GM19023 (cell line): ENCODE measurements at regions not wholly inside any gene's neighbourhood (a gene's known extent, or its start where the extent isn't known, plus 50 kb on each side); places are given as distances from the start of the nearest gene placed in this dataset.
"Not testable (repeated sequence)": the region's sequence is repeated elsewhere in the genome, so short reads cannot be mapped to it uniquely, and the experiment has no call there.

Experiments
- ATAC-seq: cut with Tn5 transposase; IDR thresholded peaks from one replicate; pipeline ENCODE4 v1.9.1; 2021; ENCODE audit warnings: mild to moderate bottlenecking, moderate library complexity; ENCODE audit not compliant: unreplicated experiment

DNA sequence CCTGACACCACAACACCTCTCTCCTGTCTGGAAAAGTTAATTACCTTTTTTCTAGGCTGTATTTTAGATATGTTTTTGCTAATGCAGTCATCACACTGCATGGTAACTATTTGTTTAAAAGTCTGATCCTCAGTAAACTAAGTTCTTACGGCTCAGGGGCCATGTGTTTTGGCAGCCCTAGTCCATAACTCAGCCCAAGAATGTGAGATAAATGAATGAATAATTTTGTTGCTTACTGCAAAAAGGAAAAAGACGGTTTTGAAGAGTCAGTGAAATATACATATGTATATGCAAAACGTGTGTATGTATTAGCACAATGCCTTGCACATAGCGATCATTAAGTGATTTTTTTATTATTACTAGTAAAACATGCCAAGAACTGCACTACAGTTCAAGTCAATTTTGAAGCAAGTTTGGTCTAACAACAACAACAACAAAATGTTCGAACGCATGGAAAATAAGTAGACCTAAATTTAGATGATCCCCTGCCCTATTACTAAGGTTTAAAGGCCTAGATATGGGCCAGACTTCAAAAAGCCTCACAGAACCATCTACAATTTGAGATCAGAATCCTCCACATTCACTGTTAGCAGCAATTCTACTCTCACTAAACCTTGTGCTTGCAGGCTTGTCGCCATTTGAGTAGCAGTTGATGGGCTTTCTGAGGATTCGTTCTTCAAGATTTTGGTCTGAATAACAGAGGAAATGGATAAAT is 140.0 kb downstream of the NDUFA12 start:
- no peak for ATAC-seq

DNA sequence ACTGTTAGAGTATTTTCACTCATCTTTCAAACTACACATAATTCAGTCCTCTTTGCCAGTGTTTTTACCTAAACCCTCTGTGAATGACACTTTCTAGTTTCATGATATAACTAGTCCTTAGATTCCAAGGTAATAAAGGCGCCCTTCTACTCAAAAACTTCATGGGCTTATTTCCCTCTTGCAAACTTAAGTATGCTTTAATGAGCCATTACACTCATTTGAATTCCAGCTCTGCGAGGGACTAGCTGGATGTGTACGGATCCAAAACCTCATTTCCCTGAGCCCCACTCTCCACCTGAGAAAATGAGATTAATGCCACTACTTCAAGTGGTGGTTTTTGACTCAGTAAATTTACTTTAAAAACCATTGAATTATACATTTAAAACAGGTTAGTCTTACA is 141.1 kb downstream of the NDUFA12 start:
- no peak for ATAC-seq

DNA sequence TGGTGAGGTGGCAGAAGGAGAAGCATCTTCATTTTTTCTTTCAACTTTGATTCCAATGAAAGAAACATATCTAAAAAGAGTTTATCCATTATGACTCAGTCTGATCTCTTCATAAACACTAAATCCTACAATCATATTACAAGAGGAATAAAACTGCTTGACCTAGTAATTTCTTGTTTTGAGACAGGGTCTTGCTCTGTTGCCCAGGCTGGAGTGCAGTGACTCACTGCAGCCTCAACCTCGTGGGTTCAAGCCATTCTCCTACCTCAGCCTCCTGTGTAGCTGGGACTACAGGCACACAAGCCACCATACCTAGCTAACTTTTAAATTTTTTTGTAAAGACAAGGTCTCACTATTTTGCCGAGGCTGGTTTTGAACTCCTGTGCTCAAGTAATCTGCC is 147.2 kb downstream of the NDUFA12 start:
- ATAC-seq: no peak

DNA sequence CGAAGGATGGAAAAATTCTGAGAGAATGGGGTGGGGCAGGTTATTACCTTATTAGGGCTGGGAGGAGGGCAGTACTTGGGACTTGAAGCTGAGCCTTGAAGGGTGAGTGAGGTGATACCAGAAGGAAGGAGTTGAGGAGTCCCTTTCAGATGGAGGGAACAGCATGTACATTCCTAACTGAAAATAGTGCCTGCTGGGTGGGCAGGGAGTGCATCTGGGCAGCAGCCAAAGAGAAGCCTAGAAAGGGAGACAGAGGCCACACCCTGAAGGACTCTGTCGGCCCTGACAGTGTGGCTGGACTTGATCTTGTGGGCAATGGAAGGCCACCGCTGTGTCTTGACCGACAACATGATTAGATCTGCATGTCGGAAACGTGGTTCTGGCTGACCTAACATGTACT is 147.6 kb downstream of the NDUFA12 start:
- no peak for ATAC-seq

DNA sequence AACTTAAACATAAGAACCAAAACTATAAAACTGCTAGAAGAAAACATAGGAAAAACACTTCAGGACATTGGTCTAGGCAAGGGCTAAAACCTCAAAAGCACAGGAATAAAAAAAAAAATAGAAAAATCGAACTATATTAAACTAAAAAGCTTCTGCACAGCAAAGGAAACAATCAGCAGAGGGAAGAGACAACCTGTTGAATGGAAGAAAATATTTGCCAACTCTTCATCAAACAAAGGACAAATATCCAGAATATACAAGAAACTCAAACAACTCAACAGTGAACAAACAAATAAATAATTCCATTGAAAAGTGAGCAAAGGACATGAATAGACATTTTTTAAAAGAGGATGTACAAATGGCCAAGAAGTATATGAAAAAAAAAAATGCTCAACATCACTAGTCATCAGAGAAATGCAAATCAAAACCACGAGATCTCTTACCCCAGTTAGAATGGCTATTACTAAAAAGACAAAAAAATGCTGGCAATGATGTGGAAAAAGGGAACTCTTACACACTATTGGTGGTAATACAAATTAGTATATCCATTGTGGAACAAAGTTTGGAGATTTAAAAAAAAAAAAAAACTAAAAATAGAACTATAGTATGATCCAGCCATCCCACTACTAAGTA is 152.0 kb downstream of the NDUFA12 start:
- no peak for ATAC-seq

DNA sequence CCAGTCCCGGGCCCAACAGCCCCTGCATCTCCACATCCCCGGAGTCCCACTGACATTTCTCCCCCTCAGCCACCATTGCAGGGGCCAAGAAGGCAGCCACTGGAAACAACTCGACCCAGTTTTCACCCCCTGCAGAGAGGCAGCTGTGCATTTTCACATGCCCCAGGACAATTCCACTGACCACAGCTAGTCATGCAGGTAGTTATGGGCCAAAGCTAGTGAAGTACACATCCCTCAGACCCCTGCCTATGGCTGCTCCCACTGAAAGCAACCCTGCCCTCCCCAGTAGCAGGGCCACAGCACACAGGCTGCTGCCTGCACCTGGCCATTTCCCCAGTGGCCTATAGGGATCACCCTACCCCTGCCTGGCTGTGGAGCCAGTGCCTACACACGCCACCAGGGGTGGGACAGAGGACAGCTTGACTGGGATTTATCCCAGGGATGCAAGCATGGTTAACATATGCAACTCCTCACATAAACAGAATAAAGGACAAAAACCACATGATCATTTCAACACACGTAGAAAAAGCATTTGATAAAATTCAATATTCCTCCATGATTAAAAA is 154.0 kb downstream of the NDUFA12 start:
- ATAC-seq: no peak

DNA sequence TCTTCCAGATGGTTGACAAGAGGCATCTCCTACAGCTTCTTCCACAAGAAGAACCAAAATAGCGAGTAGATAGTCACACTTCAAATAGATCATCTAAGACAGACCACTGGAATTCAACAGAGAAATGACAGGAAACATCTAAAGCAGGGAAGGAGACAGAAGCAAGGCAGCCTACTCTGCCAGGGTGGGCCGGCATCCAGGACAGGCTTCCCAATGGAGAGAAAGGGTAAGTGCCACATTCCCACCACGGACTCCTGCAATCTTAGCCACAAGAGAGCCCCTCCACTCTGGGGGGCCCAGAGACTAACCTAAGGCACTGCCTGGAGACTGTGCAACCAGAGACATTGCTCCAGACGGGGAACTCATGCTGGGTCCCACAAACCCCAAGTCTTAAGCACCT is 154.5 kb downstream of the NDUFA12 start:
- no peak for ATAC-seq

DNA sequence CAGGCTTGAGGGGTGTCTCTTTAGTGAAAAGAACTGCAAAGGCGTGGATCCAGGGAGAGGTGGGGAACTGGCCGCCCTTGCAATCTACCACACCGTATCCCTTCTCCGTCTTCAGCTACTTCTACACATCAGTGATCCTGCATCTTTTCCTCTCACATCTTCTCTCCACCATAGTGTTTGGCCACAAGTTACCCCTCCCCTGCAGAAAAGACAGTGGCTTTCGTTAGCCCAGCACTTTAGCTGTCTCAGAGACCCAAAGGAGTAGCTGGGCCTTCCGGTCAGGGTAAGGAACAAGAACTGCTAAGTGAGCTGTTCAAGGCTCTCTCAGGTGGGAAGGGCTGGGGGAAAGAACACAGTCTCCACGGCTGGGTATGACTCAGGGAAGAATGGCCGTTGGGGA is 158.4 kb downstream of the NDUFA12 start:
- ATAC-seq: no peak

DNA sequence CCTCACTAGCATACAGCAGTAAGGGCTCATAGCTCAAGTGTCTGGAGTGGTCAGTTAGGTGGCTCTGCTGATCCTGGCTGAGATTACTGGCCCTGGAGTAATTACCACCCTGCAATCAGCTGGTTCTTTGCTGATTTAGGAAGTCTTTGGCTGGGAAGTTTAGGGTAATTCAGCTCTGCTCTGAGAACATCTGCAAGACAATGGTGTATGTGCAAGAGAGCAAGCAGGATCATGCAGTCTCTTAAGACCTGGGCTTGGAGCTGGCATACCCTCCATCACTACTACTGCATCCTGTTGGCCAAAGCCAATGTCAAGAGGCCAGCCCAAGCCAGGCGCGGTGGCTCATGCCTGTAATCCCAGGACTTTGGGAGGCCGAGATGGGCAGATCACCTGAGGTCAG is 159.0 kb downstream of the NDUFA12 start:
- no peak for ATAC-seq

DNA sequence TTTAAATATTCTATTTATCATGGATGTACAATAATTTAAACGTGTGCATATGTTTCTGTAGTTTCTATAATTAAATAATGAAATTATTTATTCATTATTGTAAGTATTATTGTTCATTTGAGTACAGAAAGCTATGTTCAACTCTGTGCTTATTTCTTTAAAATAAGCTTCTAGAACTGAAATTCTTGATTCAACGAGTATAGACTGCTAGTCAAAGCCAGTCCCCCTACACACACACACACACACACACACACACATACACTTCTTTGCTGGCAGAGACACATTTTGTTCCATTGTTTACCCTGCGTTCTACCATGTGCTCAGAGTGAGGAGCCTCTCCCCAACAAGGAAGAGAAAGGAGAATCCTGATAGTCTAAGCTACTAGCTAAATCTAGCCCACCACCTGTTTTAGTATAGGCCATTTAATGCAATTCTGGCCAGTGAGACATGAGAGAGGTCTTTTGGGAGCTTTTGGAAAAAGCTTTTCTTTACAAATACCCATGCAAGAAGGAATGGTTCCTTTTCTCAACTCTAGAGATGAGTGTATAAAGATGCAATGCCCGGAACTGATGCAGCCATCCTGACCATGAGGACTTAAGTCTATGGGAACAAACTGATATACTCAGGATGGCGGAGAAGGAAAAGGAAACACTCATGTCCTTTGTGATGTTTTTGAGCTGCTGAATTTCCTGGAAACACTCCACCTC is 161.4 kb downstream of the NDUFA12 start:
- no peak for ATAC-seq

DNA sequence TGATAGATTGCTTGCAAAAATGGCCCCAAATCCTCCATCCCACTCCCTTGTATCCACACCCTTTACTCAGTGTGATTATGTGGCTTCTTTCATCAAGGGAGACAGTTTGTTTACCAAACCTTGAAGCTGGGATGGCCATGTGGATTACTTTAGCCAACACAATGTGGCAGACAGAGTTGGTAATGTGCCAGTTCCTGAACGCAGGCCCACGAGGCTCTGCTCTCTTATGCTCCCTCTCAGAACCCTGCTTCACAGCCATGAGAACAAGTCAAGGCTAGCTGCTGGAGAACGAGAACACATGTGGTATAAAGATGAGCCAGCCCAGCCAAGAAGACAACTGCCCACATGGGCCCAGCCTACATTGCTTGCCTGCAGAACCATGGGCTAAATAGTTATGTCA is 162.3 kb downstream of the NDUFA12 start:
- ATAC-seq: no peak

DNA sequence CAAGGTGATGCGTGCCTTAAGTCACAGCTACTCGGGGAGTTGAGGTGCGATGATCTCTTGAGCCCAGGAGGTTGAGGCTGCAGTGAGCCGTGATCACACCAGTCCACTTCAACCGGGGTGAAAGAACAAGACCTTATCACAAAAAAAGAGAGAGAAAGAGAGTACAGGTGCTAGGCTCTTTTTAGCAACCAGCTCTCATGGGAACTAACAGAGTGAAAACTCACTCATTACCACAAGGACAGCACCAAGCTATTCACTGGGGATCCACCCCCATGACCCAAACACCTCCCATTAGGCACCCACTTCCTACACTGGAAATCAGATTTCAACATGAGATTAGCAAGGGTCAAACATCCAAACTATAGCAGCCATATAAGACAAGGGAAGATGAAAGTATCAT is 164.2 kb downstream of the NDUFA12 start:
- ATAC-seq: peak; percentile 78

DNA sequence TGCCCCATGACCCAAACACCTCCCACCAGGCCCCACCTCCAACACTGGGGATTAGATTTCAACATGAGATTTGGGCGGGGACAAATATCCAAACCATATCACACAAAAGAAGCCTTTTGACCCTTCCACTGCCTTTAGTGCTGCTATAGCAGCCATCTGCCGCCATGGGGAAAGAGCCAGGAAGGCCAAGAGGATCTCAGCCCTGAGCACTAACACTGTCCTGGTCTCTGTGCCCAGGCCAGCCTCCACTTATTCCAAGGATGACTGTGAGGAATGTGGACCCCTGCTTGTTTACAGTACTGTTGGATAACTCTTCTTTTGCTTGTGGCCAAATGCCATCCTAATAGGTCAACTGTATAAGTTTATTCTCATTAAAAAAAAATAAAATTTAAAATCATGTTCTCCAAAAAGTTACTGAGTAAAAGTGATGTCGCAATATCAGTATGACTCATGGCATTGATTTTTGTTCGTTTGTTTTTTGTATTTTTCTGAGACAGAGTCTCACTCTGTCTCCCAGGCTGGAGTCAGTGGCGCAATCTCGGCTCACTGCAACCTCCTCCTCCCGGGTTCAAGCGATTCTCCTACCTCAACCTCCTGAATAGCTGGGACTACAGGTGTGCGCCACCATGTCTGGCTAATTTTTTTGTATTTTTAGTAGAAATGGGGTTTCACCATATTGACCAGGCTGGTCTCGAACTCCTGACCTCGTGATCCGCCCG is 166.4 kb downstream of the NDUFA12 start:
- ATAC-seq: not testable (repeated sequence)

DNA sequence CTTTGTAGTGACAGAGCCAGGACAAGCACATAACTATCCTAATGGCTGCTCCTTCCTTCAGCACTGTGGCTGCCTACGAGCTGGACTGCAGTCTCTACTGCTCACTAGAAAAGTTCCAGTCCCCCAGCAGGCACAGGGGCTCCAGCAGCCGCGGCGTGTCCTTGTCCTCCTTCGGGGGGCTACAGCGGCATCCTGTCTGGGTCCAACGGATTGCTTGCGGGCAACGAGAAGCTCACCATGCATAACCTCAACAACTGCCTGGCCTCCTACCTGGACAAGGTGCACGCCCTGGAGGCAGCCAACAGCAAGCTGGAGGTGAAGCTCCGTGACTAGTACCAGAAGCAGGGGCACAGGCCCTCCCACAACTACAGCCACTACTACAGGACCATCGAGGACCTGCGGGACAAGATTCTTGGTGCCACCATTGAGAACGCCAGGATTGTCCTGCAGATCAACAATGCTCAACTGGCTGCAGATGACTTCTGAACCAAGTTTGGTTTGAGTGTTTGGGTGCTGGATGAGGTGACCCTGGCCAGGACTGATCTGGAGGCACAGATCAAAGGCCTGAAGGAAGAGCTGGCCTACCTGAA is 169.4 kb downstream of the NDUFA12 start:
- ATAC-seq: no peak

DNA sequence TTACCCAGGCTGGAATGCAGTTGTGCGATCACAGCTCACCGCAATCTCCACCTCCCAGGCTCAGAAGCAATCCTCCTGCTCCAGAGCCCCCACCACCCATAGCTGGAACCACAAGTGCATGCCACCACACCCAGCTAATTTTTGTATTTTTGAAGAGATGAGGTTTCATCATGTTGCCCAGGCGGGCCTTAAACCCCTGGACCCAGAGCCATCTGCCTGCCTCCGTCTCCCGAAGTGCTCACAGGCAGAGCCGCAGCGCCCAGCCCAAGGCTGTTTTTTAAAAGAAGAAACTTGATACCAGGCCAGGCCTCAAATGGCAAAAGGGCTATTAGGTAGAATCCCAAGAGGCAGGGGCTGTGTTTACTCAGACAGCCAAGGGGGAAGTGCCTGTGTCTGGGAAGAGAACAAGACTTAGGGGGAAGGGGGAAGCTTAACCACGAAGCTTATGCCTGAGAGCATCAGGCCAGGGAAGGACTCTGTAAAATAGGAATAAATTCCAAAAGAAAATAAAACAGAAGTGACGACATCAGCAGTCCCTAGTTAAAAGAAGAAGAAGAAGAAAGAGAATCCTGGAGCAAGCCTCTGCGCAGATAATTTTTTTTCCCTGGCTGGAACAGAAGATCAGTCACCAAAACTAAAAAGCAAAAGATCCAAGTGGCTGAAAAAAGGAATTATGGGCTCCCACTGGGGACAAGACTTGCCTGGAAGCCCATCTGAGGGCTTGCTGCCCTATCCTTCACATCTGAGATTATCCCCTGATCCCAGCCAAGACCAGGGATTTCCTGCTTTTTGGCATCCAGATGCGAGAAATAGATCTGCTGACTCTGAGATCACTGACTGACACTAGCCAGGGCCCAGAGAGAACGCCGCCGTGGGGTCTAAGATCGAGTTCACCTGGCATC is 170.5 kb downstream of the NDUFA12 start:
- no peak for ATAC-seq

DNA sequence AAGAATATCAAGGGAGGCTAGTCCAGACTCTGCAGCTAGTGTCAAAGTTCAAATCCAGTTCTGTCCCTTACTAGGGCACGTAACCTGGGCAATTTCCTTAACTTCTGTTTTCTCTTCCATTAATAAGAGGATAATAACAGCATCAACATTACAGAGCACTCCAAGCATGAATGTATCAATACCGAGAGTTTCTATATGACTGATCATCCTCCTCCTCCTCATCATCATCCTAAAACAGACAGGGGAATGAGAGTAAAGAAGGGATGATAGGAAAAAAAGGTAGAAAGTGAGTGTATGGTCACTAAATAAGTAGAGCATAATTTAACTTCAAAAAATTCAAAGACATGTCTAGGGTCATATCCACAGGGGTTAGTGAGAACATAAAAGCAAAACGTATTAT is 171.4 kb downstream of the NDUFA12 start:
- ATAC-seq: no peak

DNA sequence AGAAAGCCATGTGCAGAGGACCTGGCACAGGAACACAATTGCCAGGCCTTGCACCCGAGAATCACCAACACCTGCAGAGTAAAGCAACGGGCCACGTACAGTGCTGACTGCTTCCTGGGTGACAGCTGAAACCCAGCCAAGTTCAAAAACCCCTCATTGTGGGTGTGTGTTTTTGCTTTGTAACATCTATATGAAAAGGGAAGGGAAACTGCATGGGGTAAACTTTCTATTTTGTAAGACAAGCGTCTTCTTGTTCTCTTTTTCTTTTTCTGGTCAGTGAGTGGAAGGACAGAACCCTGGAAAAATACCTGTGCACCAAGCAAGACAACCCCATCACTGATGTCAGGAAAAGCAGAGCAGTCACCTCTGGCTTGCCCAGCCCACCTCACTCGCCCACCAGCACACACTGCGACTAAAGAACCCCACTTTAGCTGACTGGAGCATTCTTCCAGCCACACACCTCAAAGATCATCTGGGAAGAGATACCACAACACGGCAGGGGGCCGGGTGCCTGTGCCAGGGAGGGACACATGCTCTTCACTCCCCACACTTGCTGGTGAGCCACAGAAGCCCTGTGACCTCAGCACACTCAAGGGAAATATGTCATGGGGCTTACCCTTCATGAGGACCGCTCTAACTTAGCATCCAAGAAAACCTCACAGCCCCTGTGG is 172.3 kb downstream of the NDUFA12 start:
- ATAC-seq: peak; percentile 86

DNA sequence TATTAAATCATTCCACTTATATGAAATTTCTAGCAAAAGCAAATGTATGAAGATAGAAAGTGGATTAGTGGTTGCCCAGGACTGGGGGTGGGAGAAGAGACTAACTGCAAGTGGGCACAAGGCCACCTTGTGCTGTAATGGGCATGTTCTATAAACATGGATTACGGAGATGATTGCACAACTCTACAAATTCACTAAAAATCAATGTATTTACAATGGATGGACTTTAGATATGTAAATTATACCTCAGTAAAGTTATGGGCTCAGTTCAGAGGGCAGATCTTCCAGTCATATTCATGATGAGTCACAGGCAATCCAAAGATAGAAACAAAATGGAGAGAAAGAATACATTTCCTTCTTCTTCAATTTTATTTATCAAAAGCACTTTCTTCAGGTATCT is 173.9 kb downstream of the NDUFA12 start:
- no peak for ATAC-seq

DNA sequence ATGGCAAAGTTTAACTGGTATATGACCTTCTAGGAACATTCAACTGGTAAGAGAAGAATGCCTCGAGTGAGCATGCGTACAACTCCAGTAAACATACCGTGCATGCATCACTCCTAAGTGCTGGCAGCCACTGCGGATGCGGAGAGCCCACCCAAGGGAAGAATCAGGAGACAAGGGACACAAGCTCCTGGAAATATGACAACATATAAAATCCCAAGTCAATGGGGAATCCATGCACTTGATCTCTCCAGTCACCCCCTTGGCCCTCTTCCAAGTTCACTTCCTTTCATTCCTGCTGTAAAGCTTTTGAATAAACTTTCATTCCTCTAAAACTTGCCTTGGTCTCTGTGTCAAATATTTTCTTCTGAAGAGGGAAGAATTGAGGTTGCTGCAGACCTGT is 168.7 kb upstream of the TMCC3 start:
- no peak for ATAC-seq
